Uterus (tissue), 3 donors: ENCODE measurements at regions not wholly inside any gene's neighbourhood (a gene's known extent, or its start where the extent isn't known, plus 50 kb on each side); places are given as distances from the start of the nearest gene placed in this dataset.

Experiments used
- DNase-seq, 2 donors: peaks; one replicate each; pipeline ENCODE4 v3.0.0-alpha.2; 2019 to 2020
- H3K27ac ChIP-seq, 2 donors: fragments of 200-600 bp; sonication (generic); 1 replicate in 1 of 2; 2 replicates in 1 of 2; pipeline ENCODE4 v1.5.1; 2016 to 2018
- H3K27me3 ChIP-seq, 2 donors: fragments of 200-600 bp; sonication (generic); one replicate each; pipeline ENCODE4 v1.5.1; 2018 to 2019; ENCODE audit warnings: control low read depth in 1 of 2
- H3K36me3 ChIP-seq, 2 donors: fragments of 200-600 bp; sonication (generic); one replicate each; pipeline ENCODE4 v1.5.1; 2019; ENCODE audit warnings: control low read depth in 1 of 2
- H3K4me1 ChIP-seq, 2 donors: fragments of 200-600 bp; sonication (generic); one replicate each; pipeline ENCODE4 v1.5.1; 2018 to 2019; ENCODE audit warnings: control low read depth in 1 of 2
- H3K4me3 ChIP-seq, 2 donors: fragments of 200-600 bp; sonication (generic); 1 replicate in 1 of 2; 2 replicates in 1 of 2; pipeline ENCODE4 v1.5.1; 2018 to 2019; ENCODE audit warnings: mild to moderate bottlenecking in 1 of 2
- H3K9me3 ChIP-seq, 2 donors: fragments of 200-600 bp; sonication (generic); one replicate each; pipeline ENCODE4 v1.5.1; 2019; ENCODE audit warnings: control low read depth in 1 of 2
- POLR2A ChIP-seq, 2 donors: fragments of 450-650 bp; IDR thresholded peaks; one replicate each; pipeline ENCODE4 v1.6.1; 2016; ENCODE audit warnings: antibody characterized with exemption in 2 of 2, mild to moderate bottlenecking in 1 of 2, moderate library complexity in 1 of 2
- intact Hi-C: fragments of 100-400 bp; cut with DNase I; formaldehyde crosslinking; loops from one replicate; pipeline ENCODE4 v1.15.1; 2023; ENCODE audit warnings: low total_unique reads
- TF ChIP-seq, protein P1 (sequence below), 4 experiments: fragments of 200-600 bp in 2 of 4; fragments of 450-650 bp in 2 of 4; sonication (generic) in 2 of 4; IDR thresholded peaks; one replicate each; pipeline ENCODE4 v1.5.1; 2016 to 2019; ENCODE audit warnings: antibody characterized with exemption in 4 of 4, mild to moderate bottlenecking in 2 of 4, moderate library complexity in 1 of 4
- donor health status: DM: yes; HTN: yes; CAD: no.

DNA sequence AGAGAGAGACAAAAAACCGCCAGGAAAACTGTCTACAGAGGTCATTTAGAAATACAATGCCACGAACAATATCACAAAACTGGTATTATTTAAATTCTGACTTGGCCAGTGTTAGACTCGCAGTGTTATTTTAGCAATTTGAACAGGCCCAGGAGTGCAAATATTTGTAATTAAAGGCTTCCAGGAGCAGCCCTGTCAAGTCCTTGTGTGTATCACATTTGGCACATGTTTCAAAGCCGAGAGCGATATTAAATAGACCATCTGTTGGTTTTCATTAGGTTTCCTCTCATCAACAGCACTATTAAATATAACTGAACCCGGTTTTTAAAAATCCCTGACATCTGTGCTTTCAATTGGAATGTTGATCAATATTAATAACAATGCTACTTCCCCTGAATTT is 656.9 kb downstream of the TSN start:
- intact Hi-C loops: no loop called here
- H3K27me3 ChIP-seq: no peaks in the 10 kb centered on the region
- TF ChIP-seq, protein P1, sequence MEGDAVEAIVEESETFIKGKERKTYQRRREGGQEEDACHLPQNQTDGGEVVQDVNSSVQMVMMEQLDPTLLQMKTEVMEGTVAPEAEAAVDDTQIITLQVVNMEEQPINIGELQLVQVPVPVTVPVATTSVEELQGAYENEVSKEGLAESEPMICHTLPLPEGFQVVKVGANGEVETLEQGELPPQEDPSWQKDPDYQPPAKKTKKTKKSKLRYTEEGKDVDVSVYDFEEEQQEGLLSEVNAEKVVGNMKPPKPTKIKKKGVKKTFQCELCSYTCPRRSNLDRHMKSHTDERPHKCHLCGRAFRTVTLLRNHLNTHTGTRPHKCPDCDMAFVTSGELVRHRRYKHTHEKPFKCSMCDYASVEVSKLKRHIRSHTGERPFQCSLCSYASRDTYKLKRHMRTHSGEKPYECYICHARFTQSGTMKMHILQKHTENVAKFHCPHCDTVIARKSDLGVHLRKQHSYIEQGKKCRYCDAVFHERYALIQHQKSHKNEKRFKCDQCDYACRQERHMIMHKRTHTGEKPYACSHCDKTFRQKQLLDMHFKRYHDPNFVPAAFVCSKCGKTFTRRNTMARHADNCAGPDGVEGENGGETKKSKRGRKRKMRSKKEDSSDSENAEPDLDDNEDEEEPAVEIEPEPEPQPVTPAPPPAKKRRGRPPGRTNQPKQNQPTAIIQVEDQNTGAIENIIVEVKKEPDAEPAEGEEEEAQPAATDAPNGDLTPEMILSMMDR (IDR thresholded peaks at IDR 0.05): no peak
- TF ChIP-seq POLR2A (IDR thresholded peaks at IDR 0.05): no peak
- no peaks in the 10 kb centered on the region for H3K9me3 ChIP-seq
- H3K36me3 ChIP-seq: no peaks in the 10 kb centered on the region
- no peaks in the 10 kb centered on the region for H3K4me1 ChIP-seq
- DNase-seq: no peak
- no peak overlapping the region for H3K4me3 ChIP-seq
- H3K27ac ChIP-seq: no peak overlapping the region

DNA sequence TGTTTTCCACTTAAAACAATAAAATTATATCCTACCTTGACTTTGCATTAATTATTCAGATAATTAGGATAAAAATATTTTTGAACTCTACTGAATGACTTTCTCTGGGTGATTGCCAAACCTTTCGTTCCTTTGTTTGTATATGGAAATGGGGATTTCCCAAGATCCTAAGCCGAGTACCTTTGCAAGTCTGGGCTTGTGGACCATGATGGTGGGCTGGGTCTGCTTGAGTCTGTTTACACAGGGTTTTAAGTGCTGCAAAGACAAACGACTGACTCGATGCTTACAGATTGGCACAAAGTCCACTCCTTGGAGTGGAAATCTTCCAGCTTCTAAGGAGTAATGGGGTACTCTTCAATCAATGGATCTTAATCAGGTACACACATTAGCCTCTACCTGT is 659.5 kb downstream of the TSN start:
- Histone ChIP-seq H3K27me3 (no peaks in the 10 kb centered on the region), H3K4me1 (no peaks in the 10 kb centered on the region), H3K27ac (no peak overlapping the region), H3K9me3 (no peaks in the 10 kb centered on the region), H3K4me3 (no peak overlapping the region), H3K36me3 (no peaks in the 10 kb centered on the region)
- no peak for DNase-seq
- intact Hi-C loops: no loop called here
- TF ChIP-seq, protein P1 (IDR thresholded peaks at IDR 0.05): no peak
- TF ChIP-seq POLR2A (IDR thresholded peaks at IDR 0.05): no peak

DNA sequence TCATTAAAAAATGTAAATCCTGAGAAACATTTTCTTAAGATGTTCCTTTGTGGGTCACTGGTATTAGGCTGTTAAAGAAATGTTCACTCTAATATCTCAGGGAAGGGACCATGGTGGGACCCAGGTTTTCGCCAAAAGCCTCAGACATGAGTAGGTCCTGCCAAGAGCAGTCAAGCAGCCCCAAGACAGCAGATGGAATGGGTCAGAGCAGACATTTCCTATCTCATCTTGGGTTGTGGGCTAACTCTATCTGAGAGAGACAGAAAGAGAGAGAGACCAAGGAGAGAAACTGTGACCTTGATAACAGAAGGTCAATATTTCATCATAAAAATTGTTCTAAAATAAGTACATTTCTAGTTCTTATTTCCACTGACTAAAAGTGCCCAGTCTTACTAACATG is 661.7 kb downstream of the TSN start:
- Histone ChIP-seq H3K27ac (no peak overlapping the region), H3K4me1 (no peaks in the 10 kb centered on the region), H3K27me3 (no peaks in the 10 kb centered on the region), H3K9me3 (no peaks in the 10 kb centered on the region), H3K36me3 (no peaks in the 10 kb centered on the region), H3K4me3 (no peak overlapping the region)
- DNase-seq: no peak
- intact Hi-C loops: no loop called here
- no peak for TF ChIP-seq POLR2A (IDR thresholded peaks at IDR 0.05)
- TF ChIP-seq, protein P1 (IDR thresholded peaks at IDR 0.05): no peak

DNA sequence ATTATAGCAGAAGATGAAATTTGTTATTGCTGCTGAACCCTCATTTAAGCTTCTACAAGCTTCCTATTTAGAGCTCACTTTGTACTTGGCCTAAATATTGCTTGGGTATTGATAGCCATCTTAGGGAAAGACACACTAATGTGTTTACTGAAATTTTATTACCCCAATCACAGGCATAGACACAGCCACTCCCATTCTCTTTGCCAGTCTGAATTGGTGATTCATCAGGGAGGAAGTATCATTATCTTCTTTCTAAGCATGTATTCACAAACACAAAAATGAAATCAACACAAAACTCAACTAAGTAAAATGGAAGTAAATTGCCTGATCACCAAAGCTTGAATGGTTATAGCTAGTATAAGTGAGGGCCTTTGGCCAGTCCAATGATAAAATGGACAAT is 666.3 kb downstream of the TSN start:
- Histone ChIP-seq H3K36me3 (no peaks in the 10 kb centered on the region), H3K27me3 (no peaks in the 10 kb centered on the region), H3K27ac (no peak overlapping the region), H3K4me1 (no peaks in the 10 kb centered on the region), H3K4me3 (no peak overlapping the region), H3K9me3 (no peaks in the 10 kb centered on the region)
- TF ChIP-seq POLR2A (IDR thresholded peaks at IDR 0.05): no peak
- TF ChIP-seq, protein P1 (IDR thresholded peaks at IDR 0.05): no peak
- DNase-seq: no peak
- intact Hi-C loops: no loop called here

DNA sequence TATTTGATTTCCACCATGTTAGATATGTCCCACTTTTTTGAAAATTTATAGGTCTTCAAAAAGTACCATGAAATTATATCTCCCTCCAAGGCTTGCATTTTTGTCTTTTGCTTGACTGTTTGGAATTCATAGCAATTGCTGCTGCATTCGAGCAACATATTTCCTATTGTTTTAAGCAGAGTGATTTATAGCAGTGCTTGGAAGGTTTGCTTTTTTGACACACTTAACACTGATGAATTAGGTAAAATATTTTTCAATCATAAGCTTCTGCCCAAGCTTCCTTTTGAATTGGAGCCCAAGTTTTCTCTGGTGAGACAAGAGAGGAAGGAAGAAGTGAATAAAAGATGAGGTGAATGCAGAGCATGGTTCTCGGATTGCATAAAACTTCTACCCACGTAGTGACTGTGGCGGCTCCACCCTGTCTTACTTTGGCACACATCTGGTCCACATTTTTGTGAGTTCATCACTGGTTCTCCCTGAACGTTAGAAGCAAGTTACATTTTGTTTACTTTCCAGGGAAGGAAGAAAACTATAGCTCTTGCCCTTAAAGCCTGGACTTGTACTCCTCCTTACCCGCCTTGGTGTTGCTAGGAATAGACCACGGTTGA is 667.0 kb downstream of the TSN start:
- no peaks in the 10 kb centered on the region for H3K36me3 ChIP-seq
- no peaks in the 10 kb centered on the region for H3K9me3 ChIP-seq
- intact Hi-C loops: no loop called here
- no peak overlapping the region for H3K4me3 ChIP-seq
- no peaks in the 10 kb centered on the region for H3K27me3 ChIP-seq
- H3K27ac ChIP-seq: no peak overlapping the region
- no peaks in the 10 kb centered on the region for H3K4me1 ChIP-seq
- TF ChIP-seq POLR2A (IDR thresholded peaks at IDR 0.05): no peak
- TF ChIP-seq, protein P1 (IDR thresholded peaks at IDR 0.05): no peak
- DNase-seq: no peak
